Hepatocyte (in vitro differentiated cells): ENCODE measurements at regions not wholly inside any gene's neighbourhood (a gene's known extent, or its start where the extent isn't known, plus 50 kb on each side); places are given as distances from the start of the nearest gene placed in this dataset.

Experiments
- DNase-seq: peaks from one replicate; pipeline ENCODE4 v3.0.0-alpha.2; 2016; ENCODE audit warnings: low spot score
- H2AFZ ChIP-seq: fragments of 200-600 bp; sonication (generic); 2 replicates; pipeline ENCODE4 v1.6.0; 2016; ENCODE audit warnings: antibody characterized with exemption, mild to moderate bottlenecking
- H3K27ac ChIP-seq: fragments of 200-600 bp; sonication (generic); 2 replicates; pipeline ENCODE4 v1.5.1; 2016; ENCODE audit warnings: mild to moderate bottlenecking
- H3K27me3 ChIP-seq: fragments of 200-600 bp; sonication (generic); 2 replicates; pipeline ENCODE4 v1.6.1; 2016
- H3K36me3 ChIP-seq: fragments of 200-600 bp; sonication (generic); replicated peaks from 2 replicates; pipeline ENCODE4 v1.5.1; 2016; ENCODE audit warnings: low read depth; ENCODE audit not compliant: insufficient read depth
- H3K4me1 ChIP-seq: fragments of 200-600 bp; sonication (generic); 2 replicates; pipeline ENCODE4 v1.5.1; 2016; ENCODE audit warnings: mild to moderate bottlenecking, moderate library complexity; ENCODE audit not compliant: insufficient read depth
- H3K4me2 ChIP-seq: fragments of 200-600 bp; sonication (generic); 2 replicates; pipeline ENCODE4 v1.6.0; 2016
- H3K4me3 ChIP-seq: fragments of 200-600 bp; sonication (generic); 2 replicates; pipeline ENCODE4 v1.5.1; 2016; ENCODE audit warnings: mild to moderate bottlenecking
- H3K79me2 ChIP-seq: fragments of 200-600 bp; sonication (generic); 2 replicates; pipeline ENCODE4 v1.6.0; 2017; ENCODE audit warnings: mild to moderate bottlenecking
- H3K9me2 ChIP-seq: fragments of 200-600 bp; sonication (generic); replicated peaks from 2 replicates; pipeline ENCODE4 v1.6.0; 2017; ENCODE audit warnings: mild to moderate bottlenecking; ENCODE audit not compliant: insufficient read depth
- H3K9me3 ChIP-seq: fragments of 200-600 bp; sonication (generic); 2 replicates; pipeline ENCODE4 v1.5.1; 2016; ENCODE audit warnings: low read depth, mild to moderate bottlenecking
- H4K20me1 ChIP-seq: fragments of 200-600 bp; sonication (generic); 2 replicates; pipeline ENCODE4 v1.6.0; 2016; ENCODE audit warnings: mild to moderate bottlenecking; ENCODE audit not compliant: insufficient read depth, poor library complexity, severe bottlenecking
- EZH2 ChIP-seq: fragments of 200-600 bp; sonication (generic); IDR thresholded peaks from 2 replicates; pipeline ENCODE4 v1.6.1; 2016; ENCODE audit warnings: antibody characterized with exemption, mild to moderate bottlenecking, borderline replicate concordance
- EZH2phosphoT487 ChIP-seq: fragments of 200-600 bp; sonication (generic); IDR thresholded peaks from one replicate; pipeline ENCODE4 v1.6.1; 2018; ENCODE audit warnings: antibody characterized with exemption, mild to moderate bottlenecking, low read depth, moderate library complexity; ENCODE audit not compliant: unreplicated experiment, severe bottlenecking
- WGBS: methylation state at CpG from one replicate; pipeline ENCODE4 v1.1.6; 2016; ENCODE audit warnings: low lambda C conversion rate; ENCODE audit errors: missing lambda C conversion rate; 5-methylcytosine and 5-hydroxymethylcytosine counted together
- TF ChIP-seq, protein P1 (sequence below): fragments of 200-600 bp; sonication (generic); IDR thresholded peaks from 2 replicates; pipeline ENCODE4 v1.5.1; 2016; ENCODE audit warnings: antibody characterized with exemption, mild to moderate bottlenecking; ENCODE audit not compliant: poor library complexity

- Histone ChIP-seq H3K27me3 (no peaks in the 10 kb centered on the region), H3K4me2 (no peak overlapping the region), H4K20me1 (no peaks in the 10 kb centered on the region), H2AFZ (no peak overlapping the region), H3K36me3 (no peaks in the 10 kb centered on the region), H3K9me2 (no peaks in the 10 kb centered on the region), H3K4me3 (no peak overlapping the region), H3K79me2 (no peaks in the 10 kb centered on the region), H3K9me3 (no peaks in the 10 kb centered on the region), H3K4me1 (no peaks in the 10 kb centered on the region), H3K27ac (no peak overlapping the region)
- WGBS = 59% methylated on average over 9 of the region's 9 CpGs
- no peak for TF ChIP-seq EZH2phosphoT487
- TF ChIP-seq EZH2 = no peak
- TF ChIP-seq, protein P1, sequence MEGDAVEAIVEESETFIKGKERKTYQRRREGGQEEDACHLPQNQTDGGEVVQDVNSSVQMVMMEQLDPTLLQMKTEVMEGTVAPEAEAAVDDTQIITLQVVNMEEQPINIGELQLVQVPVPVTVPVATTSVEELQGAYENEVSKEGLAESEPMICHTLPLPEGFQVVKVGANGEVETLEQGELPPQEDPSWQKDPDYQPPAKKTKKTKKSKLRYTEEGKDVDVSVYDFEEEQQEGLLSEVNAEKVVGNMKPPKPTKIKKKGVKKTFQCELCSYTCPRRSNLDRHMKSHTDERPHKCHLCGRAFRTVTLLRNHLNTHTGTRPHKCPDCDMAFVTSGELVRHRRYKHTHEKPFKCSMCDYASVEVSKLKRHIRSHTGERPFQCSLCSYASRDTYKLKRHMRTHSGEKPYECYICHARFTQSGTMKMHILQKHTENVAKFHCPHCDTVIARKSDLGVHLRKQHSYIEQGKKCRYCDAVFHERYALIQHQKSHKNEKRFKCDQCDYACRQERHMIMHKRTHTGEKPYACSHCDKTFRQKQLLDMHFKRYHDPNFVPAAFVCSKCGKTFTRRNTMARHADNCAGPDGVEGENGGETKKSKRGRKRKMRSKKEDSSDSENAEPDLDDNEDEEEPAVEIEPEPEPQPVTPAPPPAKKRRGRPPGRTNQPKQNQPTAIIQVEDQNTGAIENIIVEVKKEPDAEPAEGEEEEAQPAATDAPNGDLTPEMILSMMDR = no peak
- DNase-seq = peak; percentile 26
These were observed 199.4 kb downstream of the ESM1 start for GRCh38 chr5:54785729-54786591.

- Histone ChIP-seq H3K4me3 (no peak overlapping the region), H3K9me3 (no peaks in the 10 kb centered on the region), H3K4me2 (no peak overlapping the region), H3K9me2 (no peaks in the 10 kb centered on the region), H3K36me3 (no peaks in the 10 kb centered on the region), H3K79me2 (no peaks in the 10 kb centered on the region), H4K20me1 (no peaks in the 10 kb centered on the region), H3K27ac (no peak overlapping the region), H2AFZ (no peak overlapping the region), H3K27me3 (no peaks in the 10 kb centered on the region), H3K4me1 (no peaks in the 10 kb centered on the region)
- DNase-seq = no peak
- TF ChIP-seq EZH2phosphoT487 (no peak), EZH2 (no peak)
- TF ChIP-seq, protein P1 = no peak
- 75% methylated on average over 2 of the region's 2 CpGs for WGBS
These were observed 206.6 kb downstream of the ESM1 start for GRCh38 chr5:54778783-54779182.

DNA sequence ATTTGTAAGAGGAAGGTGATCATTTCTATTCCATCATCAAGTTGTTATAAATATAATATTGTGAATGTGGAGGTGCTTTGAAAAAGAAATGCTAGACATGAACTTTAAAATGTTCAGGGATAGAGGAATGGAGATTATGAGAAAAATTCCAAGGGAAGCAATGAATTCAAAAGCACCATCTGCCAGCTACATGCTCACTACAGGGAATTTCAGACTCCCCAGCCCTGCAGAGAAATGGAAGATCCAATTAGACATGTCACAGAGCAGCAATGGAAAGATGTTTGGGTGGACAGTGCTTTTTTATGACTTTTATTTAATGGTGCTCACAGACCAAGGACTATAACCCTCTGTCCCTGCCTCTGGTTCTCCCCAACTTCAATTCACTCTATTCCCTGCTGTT, 209.7 kb downstream of the ESM1 start:
- no peak overlapping the region for H3K27ac ChIP-seq
- no peak overlapping the region for H3K4me2 ChIP-seq
- H3K4me3 ChIP-seq = no peak overlapping the region
- H3K9me2 ChIP-seq = no peaks in the 10 kb centered on the region
- H3K27me3 ChIP-seq = no peaks in the 10 kb centered on the region
- DNase-seq = no peak
- no peaks in the 10 kb centered on the region for H3K36me3 ChIP-seq
- no peaks in the 10 kb centered on the region for H3K4me1 ChIP-seq
- no peaks in the 10 kb centered on the region for H3K9me3 ChIP-seq
- no peaks in the 10 kb centered on the region for H4K20me1 ChIP-seq
- H2AFZ ChIP-seq = no peak overlapping the region
- H3K79me2 ChIP-seq = no peaks in the 10 kb centered on the region
- no peak for TF ChIP-seq EZH2
- TF ChIP-seq EZH2phosphoT487 = no peak
- TF ChIP-seq, protein P1 = no peak
